ENCODE measurements at regions not wholly inside any gene's neighbourhood (a gene's known extent, or its start where the extent isn't known, plus 50 kb on each side); places are given as distances from the start of the nearest gene placed in this dataset.
A peak's percentile ranks its signal among the peaks of the same experiment; 100 is the strongest.
"Not testable (repeated sequence)": the region's sequence is repeated elsewhere in the genome, so short reads cannot be mapped to it uniquely, and the experiment has no call there.

DNA sequence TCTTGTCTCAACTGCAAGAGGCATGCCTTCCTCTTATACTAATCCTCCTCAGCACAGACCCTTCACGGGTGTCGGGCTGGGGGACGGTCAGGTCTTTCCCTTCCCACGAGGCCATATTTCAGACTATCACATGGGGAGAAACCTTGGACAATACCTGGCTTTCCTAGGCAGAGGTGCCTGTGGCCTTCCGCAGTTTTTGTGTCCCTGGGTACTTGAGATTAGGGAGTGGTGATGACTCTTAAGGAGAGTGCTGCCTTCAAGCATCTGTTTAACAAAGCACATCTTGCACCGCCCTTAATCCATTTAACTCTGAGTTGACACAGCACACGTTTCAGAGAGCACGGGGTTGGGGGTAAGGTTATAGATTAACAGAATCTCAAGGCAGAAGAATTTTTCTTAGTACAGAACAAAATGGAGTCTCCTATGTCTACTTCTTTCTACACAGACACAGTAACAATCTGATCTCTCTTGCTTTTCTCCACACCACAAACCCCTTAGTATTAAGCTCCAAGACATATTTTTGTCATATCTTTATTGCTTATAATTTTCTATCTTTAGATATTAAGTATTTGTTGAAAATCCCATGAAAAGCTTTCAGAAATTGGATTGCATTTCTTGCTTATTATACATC lies 72.8 kb upstream of the LPCAT1 start:
- DNase-seq (ENCODE audit: low read depth in 1 of 2, low spot score in 1 of 2), result not testable (repeated sequence)

- DNase-seq (ENCODE audit: low read depth in 1 of 2, low spot score in 1 of 2), result peak; percentile 44 to 53
These were observed 70.8 kb upstream of the LPCAT1 start for GRCh38 chr5:1594357-1595106.

DNA sequence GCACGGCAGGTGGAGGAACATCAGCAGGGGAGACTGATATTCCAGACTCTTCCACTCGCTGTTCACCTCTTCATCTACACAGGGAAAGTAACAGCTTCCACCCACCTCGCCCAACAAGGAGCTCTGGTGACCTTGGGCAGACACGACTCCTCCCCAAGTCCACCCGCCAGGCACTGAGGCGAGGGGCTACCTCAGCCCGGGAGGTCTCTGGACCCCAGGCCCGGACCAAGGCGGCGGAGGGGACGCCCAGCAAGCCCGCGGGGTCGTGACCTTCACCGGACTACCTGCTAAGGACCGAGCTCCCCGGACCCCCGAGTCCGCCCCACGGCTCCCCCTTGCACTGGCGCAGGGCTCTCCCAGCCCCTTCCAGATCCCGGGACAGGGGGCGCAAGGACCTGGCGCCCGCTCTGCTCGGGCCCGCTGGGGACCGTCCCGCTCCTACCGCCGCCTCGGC lies 70.2 kb upstream of the LPCAT1 start:
- no peak for DNase-seq (ENCODE audit: low read depth in 1 of 2, low spot score in 1 of 2)

- DNase-seq (ENCODE audit: low read depth in 1 of 2, low spot score in 1 of 2), result not testable (repeated sequence)
These were observed 64.4 kb upstream of the LPCAT1 start for GRCh38 chr5:1588071-1588694.

DNA sequence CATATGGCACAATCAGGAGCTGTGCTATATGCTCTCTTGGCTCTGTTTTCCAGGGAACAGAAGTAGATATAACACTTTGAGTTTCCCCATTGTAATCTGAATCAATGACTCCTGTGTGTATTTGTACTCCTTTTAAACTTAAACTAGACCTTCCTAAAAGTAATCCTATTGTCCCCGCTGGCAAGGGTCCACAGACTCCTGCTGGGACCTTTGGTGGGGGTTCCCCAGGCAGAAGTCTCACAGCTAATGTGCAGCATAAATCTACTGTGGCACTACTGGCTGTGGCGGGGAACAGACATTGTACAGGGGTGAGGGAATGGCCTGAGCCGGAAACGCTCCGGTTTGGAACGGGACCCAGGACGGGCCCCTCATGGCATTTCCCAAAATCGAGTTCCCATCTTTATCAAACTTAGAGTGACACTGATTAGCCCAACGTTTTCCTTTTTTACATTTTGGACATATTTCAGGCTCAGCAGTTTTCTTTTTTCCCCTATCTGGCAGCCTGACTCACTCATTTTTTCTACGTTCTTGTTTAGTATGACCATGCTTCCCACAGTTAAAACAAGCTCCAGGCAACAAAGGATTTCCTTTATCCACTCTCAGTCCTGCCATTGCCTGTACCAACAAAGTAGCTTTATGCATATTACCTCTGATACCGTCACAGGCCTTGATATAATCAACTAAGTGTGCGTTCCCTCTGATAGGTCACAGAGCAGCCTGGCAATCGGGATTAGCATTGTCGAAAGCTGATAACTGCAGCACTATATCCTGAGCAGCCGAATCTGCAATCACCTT lies 59.5 kb upstream of the LPCAT1 start:
- not testable (repeated sequence) for DNase-seq (ENCODE audit: low read depth in 1 of 2, low spot score in 1 of 2)

- DNase-seq (ENCODE audit: low read depth in 1 of 2, low spot score in 1 of 2), result not testable (repeated sequence)
These were observed 55.6 kb upstream of the LPCAT1 start for GRCh38 chr5:1579389-1579788.

GRCh38 chr5:1576851-1577250 lies 53.1 kb upstream of the LPCAT1 start:
- not testable (repeated sequence) for DNase-seq (ENCODE audit: low read depth in 1 of 2, low spot score in 1 of 2)

DNA sequence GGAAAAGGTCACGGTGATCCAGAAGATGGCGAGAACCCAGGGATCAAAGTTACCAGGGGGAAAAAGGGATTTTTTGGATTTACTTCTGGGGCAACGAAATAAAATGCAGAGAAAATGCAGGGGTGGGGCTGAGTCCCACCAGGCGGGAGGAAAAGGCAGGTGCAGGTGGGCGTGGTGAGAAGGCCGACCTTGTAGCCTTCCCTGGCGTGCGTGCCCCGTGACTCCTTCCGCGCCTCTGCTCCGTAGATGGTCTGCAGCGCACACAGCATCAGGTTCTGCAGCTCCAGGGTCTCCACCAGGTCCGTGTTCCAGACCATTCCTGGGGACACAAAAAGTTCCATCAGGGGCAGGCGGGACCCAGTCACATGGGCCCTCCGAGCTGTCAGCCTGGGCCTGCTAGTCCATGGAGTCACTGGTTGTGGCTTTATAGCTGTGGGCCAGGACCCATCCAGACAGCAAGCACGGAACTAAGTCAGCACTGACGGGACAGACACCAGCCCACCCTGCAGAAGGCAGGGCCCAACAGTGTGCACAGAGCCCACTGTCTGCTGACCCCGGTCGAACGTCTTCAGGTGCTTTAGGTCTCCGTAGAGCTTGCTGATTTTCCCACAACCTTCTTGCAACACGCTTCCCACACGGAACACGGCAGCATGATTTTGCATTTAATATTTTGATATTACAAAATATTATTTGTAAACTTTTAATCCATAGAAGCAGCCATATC lies 52.4 kb upstream of the LPCAT1 start:
- not testable (repeated sequence) for DNase-seq (ENCODE audit: low read depth in 1 of 2, low spot score in 1 of 2)

GRCh38 chr5:1575491-1575890 lies 51.7 kb upstream of the LPCAT1 start:
- not testable (repeated sequence) for DNase-seq (ENCODE audit: low read depth in 1 of 2, low spot score in 1 of 2)

DNA sequence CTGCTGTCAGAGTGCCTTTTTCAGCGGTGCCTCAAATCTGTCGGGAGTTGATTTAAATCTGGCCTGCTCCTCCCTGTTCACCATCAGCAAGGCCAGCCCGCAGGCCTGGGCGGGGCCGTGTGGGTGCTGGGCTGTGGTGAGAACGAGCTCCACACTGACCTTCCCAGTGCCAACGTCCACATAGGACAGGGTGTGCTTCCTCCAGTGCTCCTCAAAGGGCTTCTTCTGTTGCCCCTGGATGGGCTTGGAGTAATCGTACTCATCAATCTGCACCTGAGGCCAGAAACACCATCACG lies 50.2 kb upstream of the LPCAT1 start:
- not testable (repeated sequence) for DNase-seq (ENCODE audit: low read depth in 1 of 2, low spot score in 1 of 2)

- not testable (repeated sequence) for DNase-seq (ENCODE audit: low read depth in 1 of 2, low spot score in 1 of 2)
These were observed 49.7 kb upstream of the LPCAT1 start for GRCh38 chr5:1573217-1574022.

Measured in activated CD4-positive, alpha-beta T cell treated with anti-CD3 and anti-CD28 coated beads, Interleukin-2, amount 50 U/mL, for 24 hours (primary cell).